UCSD-AML1 (cell line): ENCODE measurements at regions not wholly inside any gene's neighbourhood (a gene's known extent, or its start where the extent isn't known, plus 50 kb on each side); places are given as distances from the start of the nearest gene placed in this dataset.
"Not testable (repeated sequence)": the region's sequence is repeated elsewhere in the genome, so short reads cannot be mapped to it uniquely, and the experiment has no call there.

Experiments used
- DNase-seq: peaks from one replicate; lab custom pipeline; 2025; ENCODE audit not compliant: unreplicated experiment; lab: John Stamatoyannopoulos, UW

- DNase-seq, result no peak
These were observed 275.2 kb upstream of the EDA2R start for GRCh38 chrX:66914080-66914479.

GRCh38 chrX:66912417-66912816 lies 273.5 kb upstream of the EDA2R start:
- no peak for DNase-seq

- DNase-seq, result no peak
These were observed 263.2 kb upstream of the EDA2R start for GRCh38 chrX:66902081-66902480.

GRCh38 chrX:66900886-66901285 lies 262.0 kb upstream of the EDA2R start:
- DNase-seq, result no peak

GRCh38 chrX:66892004-66892403 lies 253.1 kb upstream of the EDA2R start:
- no peak for DNase-seq

- DNase-seq, result no peak
These were observed 250.5 kb upstream of the EDA2R start for GRCh38 chrX:66889418-66889817.

- no peak for DNase-seq
These were observed 243.2 kb upstream of the EDA2R start for GRCh38 chrX:66882101-66882500.

- no peak for DNase-seq
These were observed 237.9 kb upstream of the EDA2R start for GRCh38 chrX:66876776-66877175.

GRCh38 chrX:66872771-66873170 lies 233.9 kb upstream of the EDA2R start:
- DNase-seq, result no peak

GRCh38 chrX:66863721-66864120 lies 224.8 kb upstream of the EDA2R start:
- DNase-seq, result no peak

- DNase-seq, result no peak
These were observed 194.5 kb upstream of the EDA2R start for GRCh38 chrX:66833426-66833825.

- no peak for DNase-seq
These were observed 176.3 kb upstream of the EDA2R start for GRCh38 chrX:66815227-66815626.

GRCh38 chrX:66794514-66794913 lies 155.6 kb upstream of the EDA2R start:
- DNase-seq, result not testable (repeated sequence)

GRCh38 chrX:66766318-66766717 lies 127.4 kb upstream of the EDA2R start:
- DNase-seq, result no peak

- no peak for DNase-seq
These were observed 121.8 kb upstream of the EDA2R start for GRCh38 chrX:66760651-66761050.

GRCh38 chrX:66756717-66757116 lies 117.8 kb upstream of the EDA2R start:
- no peak for DNase-seq

GRCh38 chrX:66751136-66751782 lies 112.4 kb upstream of the EDA2R start:
- DNase-seq, result no peak

- not testable (repeated sequence) for DNase-seq
These were observed 105.6 kb upstream of the EDA2R start for GRCh38 chrX:66744519-66744918.

GRCh38 chrX:66731398-66731797 lies 92.5 kb upstream of the EDA2R start:
- no peak for DNase-seq

- peak; percentile 63 for DNase-seq
These were observed 90.0 kb upstream of the EDA2R start for GRCh38 chrX:66728818-66729271.

- DNase-seq, result no peak
These were observed 79.0 kb upstream of the EDA2R start for GRCh38 chrX:66717926-66718325.

- no peak for DNase-seq
These were observed 59.7 kb upstream of the EDA2R start for GRCh38 chrX:66698273-66699204.
